ENCODE measurements at regions not wholly inside any gene's neighbourhood (a gene's known extent, or its start where the extent isn't known, plus 50 kb on each side); places are given as distances from the start of the nearest gene placed in this dataset.

DNA sequence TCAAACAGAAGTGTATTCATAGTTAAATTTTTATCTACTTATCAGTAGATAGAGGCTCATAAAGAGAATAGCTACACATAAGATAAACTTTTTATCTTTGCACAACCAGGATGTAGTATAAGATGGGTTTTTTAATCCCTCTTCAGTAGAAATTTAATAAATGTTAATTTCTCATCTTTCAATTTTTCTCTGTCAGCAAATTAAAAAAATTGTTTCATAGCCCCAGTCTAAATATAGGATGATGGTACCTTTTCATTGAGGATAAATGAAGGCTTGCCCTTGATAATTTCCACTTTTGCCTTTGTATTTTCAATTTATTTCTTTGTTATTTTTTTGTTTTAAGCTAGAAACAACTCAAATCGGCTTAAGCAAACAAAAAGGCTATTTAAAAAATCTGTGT, 251.2 kb upstream of the NOX3 start:
- dilution Hi-C loops (cut with MboI; ENCODE audit: extremely low pct_ligation_motif_present, low sequenced_read_pairs), result no loop called here

GRCh38 chr6:155706341-155706740, 250.7 kb upstream of the NOX3 start:
- no peak overlapping the region for H2AFZ ChIP-seq (ENCODE audit: control insufficient read depth, low read length)
- no peaks in the 10 kb centered on the region for H3K9me1 ChIP-seq (ENCODE audit: control insufficient read depth, extremely low read depth, insufficient read depth, low read length)
- no peak overlapping the region for H3K4me3 ChIP-seq (ENCODE audit: control insufficient read depth in 2 of 3, extremely low read depth in 1 of 3, insufficient read depth in 2 of 3, low read depth in 1 of 3, low read length in 3 of 3)
- H3K9me3 ChIP-seq (ENCODE audit: control insufficient read depth, low read depth, low read length), result no peaks in the 10 kb centered on the region
- TF ChIP-seq CTCF (optimal IDR thresholded peaks at IDR 0.05 in 1 of 3, IDR thresholded peaks at IDR 0.05 in 1 of 3, conservative IDR thresholded peaks at IDR 0.05 in 1 of 3; ENCODE audit: extremely low read depth in 1 of 3, insufficient read depth in 2 of 3, low read length in 3 of 3) (no peak), EZH2 (IDR thresholded peaks at IDR 0.05; ENCODE audit: low read length) (no peak)
- no peaks in the 10 kb centered on the region for H4K20me1 ChIP-seq (ENCODE audit: control insufficient read depth, extremely low read depth, insufficient read depth, low read length)
- no peaks in the 10 kb centered on the region for H3K27me3 ChIP-seq (ENCODE audit: control insufficient read depth, extremely low read depth, insufficient read depth, low read length)
- no peak overlapping the region for H3K9ac ChIP-seq (ENCODE audit: control insufficient read depth, extremely low read depth, insufficient read depth, low read length)
- no peaks in the 10 kb centered on the region for H3K36me3 ChIP-seq (ENCODE audit: control insufficient read depth in 2 of 2, extremely low read depth in 1 of 2, insufficient read depth in 2 of 2, low read length in 2 of 2)
- dilution Hi-C loops (cut with MboI; ENCODE audit: extremely low pct_ligation_motif_present, low sequenced_read_pairs), result no loop called here
- H3K79me2 ChIP-seq (ENCODE audit: control insufficient read depth, insufficient read depth, low read length), result no peaks in the 10 kb centered on the region
- no peak overlapping the region for H3K27ac ChIP-seq (ENCODE audit: control insufficient read depth, insufficient read depth, low read length)
- FAIRE-seq, result no peak
- H3K4me2 ChIP-seq (ENCODE audit: control insufficient read depth, extremely low read depth, insufficient read depth, low read depth, low read length), result no peak overlapping the region
- no peaks in the 10 kb centered on the region for H3K4me1 ChIP-seq (ENCODE audit: control insufficient read depth, extremely low read depth, insufficient read depth, low read length)
- no peak for DNase-seq (ENCODE audit: low read depth, low spot score)

More for the DNA sequence above, 251.2 kb upstream of the NOX3 start:
- Histone ChIP-seq H3K4me3 (ENCODE audit: control insufficient read depth in 2 of 3, extremely low read depth in 1 of 3, insufficient read depth in 2 of 3, low read depth in 1 of 3, low read length in 3 of 3) (no peak overlapping the region), H3K9me1 (ENCODE audit: control insufficient read depth, extremely low read depth, insufficient read depth, low read length) (no peaks in the 10 kb centered on the region), H3K9ac (ENCODE audit: control insufficient read depth, extremely low read depth, insufficient read depth, low read length) (no peak overlapping the region), H4K20me1 (ENCODE audit: control insufficient read depth, extremely low read depth, insufficient read depth, low read length) (no peaks in the 10 kb centered on the region), H3K9me3 (ENCODE audit: control insufficient read depth, low read depth, low read length) (no peaks in the 10 kb centered on the region), H3K27ac (ENCODE audit: control insufficient read depth, insufficient read depth, low read length) (no peak overlapping the region), H2AFZ (ENCODE audit: control insufficient read depth, low read length) (no peak overlapping the region), H3K79me2 (ENCODE audit: control insufficient read depth, insufficient read depth, low read length) (no peaks in the 10 kb centered on the region), H3K27me3 (ENCODE audit: control insufficient read depth, extremely low read depth, insufficient read depth, low read length) (no peaks in the 10 kb centered on the region), H3K4me1 (ENCODE audit: control insufficient read depth, extremely low read depth, insufficient read depth, low read length) (no peaks in the 10 kb centered on the region), H3K4me2 (ENCODE audit: control insufficient read depth, extremely low read depth, insufficient read depth, low read depth, low read length) (no peak overlapping the region), H3K36me3 (ENCODE audit: control insufficient read depth in 2 of 2, extremely low read depth in 1 of 2, insufficient read depth in 2 of 2, low read length in 2 of 2) (no peaks in the 10 kb centered on the region)
- DNase-seq (ENCODE audit: low read depth, low spot score), result no peak
- FAIRE-seq, result no peak
- TF ChIP-seq CTCF (optimal IDR thresholded peaks at IDR 0.05 in 1 of 3, IDR thresholded peaks at IDR 0.05 in 1 of 3, conservative IDR thresholded peaks at IDR 0.05 in 1 of 3; ENCODE audit: extremely low read depth in 1 of 3, insufficient read depth in 2 of 3, low read length in 3 of 3) (no peak), EZH2 (IDR thresholded peaks at IDR 0.05; ENCODE audit: low read length) (no peak)

All from keratinocyte (primary cell).